RWPE2 (cell line): ENCODE measurements at regions not wholly inside any gene's neighbourhood (a gene's known extent, or its start where the extent isn't known, plus 50 kb on each side); places are given as distances from the start of the nearest gene placed in this dataset.

Source experiments
- ATAC-seq: fragments of 200-7000 bp; cut with Tn5 transposase; 3 replicates; pipeline ENCODE4 v1.9.1; 2021; ENCODE audit warnings: low read depth
- DNase-seq: peaks from one replicate; pipeline ENCODE4 v3.0.0-alpha.2; 2020; ENCODE audit warnings: low spot score
- H3K27ac ChIP-seq: fragments of 450-650 bp; 2 replicates; pipeline ENCODE4 v1.5.1; 2017; ENCODE audit warnings: mild to moderate bottlenecking; ENCODE audit not compliant: poor library complexity, severe bottlenecking
- H3K27me3 ChIP-seq: fragments of 250-450 bp; sonication (Bioruptor Pico); 2 replicates; pipeline ENCODE4 v1.5.1; 2021; ENCODE audit warnings: mild to moderate bottlenecking, moderate library complexity; ENCODE audit not compliant: insufficient read depth, poor library complexity, severe bottlenecking
- H3K36me3 ChIP-seq: fragments of 250-450 bp; sonication (Bioruptor Pico); 2 replicates; pipeline ENCODE4 v1.5.1; 2020; ENCODE audit warnings: low read depth, mild to moderate bottlenecking, moderate library complexity
- H3K4me1 ChIP-seq: fragments of 250-450 bp; sonication (Bioruptor Pico); 2 replicates; pipeline ENCODE4 v1.5.1; 2021; ENCODE audit warnings: mild to moderate bottlenecking, moderate library complexity; ENCODE audit not compliant: insufficient read depth, poor library complexity, severe bottlenecking
- H3K4me3 ChIP-seq: fragments of 250-450 bp; sonication (Bioruptor Pico); 2 replicates; pipeline ENCODE4 v1.5.1; 2021; ENCODE audit warnings: mild to moderate bottlenecking, moderate library complexity; ENCODE audit not compliant: severe bottlenecking
- H3K9me3 ChIP-seq: fragments of 250-450 bp; sonication (Bioruptor Pico); 2 replicates; pipeline ENCODE4 v1.5.1; 2021; ENCODE audit warnings: mild to moderate bottlenecking, moderate library complexity; ENCODE audit not compliant: severe bottlenecking
- TF ChIP-seq, protein P1 (sequence below): fragments of 450-650 bp; IDR thresholded peaks from one replicate; pipeline ENCODE4 v1.5.1; 2017; ENCODE audit warnings: mild to moderate bottlenecking, moderate library complexity; ENCODE audit not compliant: poor library complexity, severe bottlenecking

DNA sequence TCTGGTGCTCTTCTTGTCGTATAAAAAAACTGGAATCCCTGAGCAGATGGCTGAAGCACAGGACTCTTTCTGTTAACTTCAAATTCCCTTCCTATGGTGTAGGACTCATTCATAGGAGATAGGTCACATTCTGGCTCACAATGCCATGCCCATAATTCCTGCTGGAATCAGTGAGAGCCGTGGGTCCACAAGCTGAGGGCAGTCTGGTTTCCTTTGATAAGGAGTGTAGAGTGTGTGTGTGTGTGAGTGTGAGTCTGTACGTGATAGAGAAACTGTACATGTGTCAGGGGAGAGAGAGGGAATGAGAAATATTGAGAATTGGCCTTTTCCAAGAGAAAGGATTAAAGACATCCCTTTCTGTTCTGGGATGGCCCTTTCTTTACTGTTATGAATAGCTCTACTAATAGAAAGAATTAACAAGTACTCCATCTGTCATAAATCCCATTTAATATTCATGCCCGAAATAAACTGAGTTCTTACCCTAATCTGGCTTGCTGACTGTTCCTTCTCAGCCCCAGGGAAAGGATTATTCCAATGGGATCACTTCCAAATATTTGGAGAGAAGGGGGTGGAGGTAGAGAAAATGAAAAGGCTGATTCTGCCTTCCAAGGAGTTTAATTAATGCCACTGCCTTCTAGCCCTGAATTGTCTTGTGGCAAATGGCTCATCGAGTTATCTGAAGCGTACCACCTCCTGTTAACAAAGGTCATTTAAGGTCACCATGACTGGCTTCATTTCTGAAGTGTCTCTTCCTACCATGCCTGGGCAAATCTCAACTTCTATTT is 79.0 kb downstream of the TMX1 start:
- peaks cover 6% of the 10 kb centered on the region for H3K4me1 ChIP-seq
- H3K27ac ChIP-seq = no peak overlapping the region
- TF ChIP-seq, protein P1, sequence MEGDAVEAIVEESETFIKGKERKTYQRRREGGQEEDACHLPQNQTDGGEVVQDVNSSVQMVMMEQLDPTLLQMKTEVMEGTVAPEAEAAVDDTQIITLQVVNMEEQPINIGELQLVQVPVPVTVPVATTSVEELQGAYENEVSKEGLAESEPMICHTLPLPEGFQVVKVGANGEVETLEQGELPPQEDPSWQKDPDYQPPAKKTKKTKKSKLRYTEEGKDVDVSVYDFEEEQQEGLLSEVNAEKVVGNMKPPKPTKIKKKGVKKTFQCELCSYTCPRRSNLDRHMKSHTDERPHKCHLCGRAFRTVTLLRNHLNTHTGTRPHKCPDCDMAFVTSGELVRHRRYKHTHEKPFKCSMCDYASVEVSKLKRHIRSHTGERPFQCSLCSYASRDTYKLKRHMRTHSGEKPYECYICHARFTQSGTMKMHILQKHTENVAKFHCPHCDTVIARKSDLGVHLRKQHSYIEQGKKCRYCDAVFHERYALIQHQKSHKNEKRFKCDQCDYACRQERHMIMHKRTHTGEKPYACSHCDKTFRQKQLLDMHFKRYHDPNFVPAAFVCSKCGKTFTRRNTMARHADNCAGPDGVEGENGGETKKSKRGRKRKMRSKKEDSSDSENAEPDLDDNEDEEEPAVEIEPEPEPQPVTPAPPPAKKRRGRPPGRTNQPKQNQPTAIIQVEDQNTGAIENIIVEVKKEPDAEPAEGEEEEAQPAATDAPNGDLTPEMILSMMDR = no peak
- no peak; the same call in 2 of the 3 replicates for ATAC-seq
- no peaks in the 10 kb centered on the region for H3K36me3 ChIP-seq
- no peaks in the 10 kb centered on the region for H3K9me3 ChIP-seq
- H3K27me3 ChIP-seq = no peaks in the 10 kb centered on the region
- no peak for DNase-seq
- H3K4me3 ChIP-seq = no peak overlapping the region

GRCh38 chr14:51321036-51321435 is 81.0 kb downstream of the TMX1 start:
- H3K4me3 ChIP-seq = no peak overlapping the region
- DNase-seq = no peak
- H3K9me3 ChIP-seq = no peaks in the 10 kb centered on the region
- no peak overlapping the region for H3K27ac ChIP-seq
- TF ChIP-seq, protein P1 = no peak
- no peak for ATAC-seq
- H3K36me3 ChIP-seq = no peaks in the 10 kb centered on the region
- peaks cover 6% of the 10 kb centered on the region for H3K4me1 ChIP-seq
- H3K27me3 ChIP-seq = no peaks in the 10 kb centered on the region

- no peaks in the 10 kb centered on the region for H3K36me3 ChIP-seq
- no peak for ATAC-seq
- H3K9me3 ChIP-seq = no peaks in the 10 kb centered on the region
- H3K4me3 ChIP-seq = no peak overlapping the region
- no peak for DNase-seq
- peaks cover 19% of the 10 kb centered on the region for H3K4me1 ChIP-seq
- no peaks in the 10 kb centered on the region for H3K27me3 ChIP-seq
- TF ChIP-seq, protein P1 = no peak
- no peak overlapping the region for H3K27ac ChIP-seq
Observed at GRCh38 chr14:51323492-51323891, 83.4 kb downstream of the TMX1 start.

DNA sequence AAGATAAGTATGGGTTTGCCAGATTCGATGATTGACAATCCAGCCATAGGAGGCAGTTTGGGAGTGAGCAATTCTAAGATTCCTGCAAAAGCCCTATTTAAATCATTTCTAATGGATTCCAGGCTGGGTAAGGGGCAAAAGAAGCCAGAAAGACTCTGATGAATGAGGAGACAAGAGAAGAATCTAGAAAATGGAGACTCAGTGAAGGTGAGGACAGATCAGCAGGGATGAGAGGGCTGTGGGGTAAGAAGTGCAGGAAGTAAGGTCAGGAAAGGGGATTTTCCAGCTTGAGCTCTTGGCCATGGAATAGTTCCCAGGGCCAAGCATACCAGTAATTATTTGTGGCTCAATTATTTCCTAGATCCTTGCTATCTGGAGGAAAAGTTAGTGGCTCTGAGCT is 87.3 kb downstream of the TMX1 start:
- Histone ChIP-seq H3K9me3 (no peaks in the 10 kb centered on the region), H3K4me3 (no peak overlapping the region), H3K36me3 (no peaks in the 10 kb centered on the region), H3K4me1 (peaks cover 20% of the 10 kb centered on the region), H3K27ac (no peak overlapping the region), H3K27me3 (no peaks in the 10 kb centered on the region)
- no peak for DNase-seq
- TF ChIP-seq, protein P1 = no peak
- ATAC-seq = no peak
